Activated naive CD4-positive, alpha-beta T cell treated with anti-CD3 and anti-CD28 coated beads, Interleukin-2, amount 50 U/mL, for 16 hours (primary cell): ENCODE measurements at regions not wholly inside any gene's neighbourhood (a gene's known extent, or its start where the extent isn't known, plus 50 kb on each side); places are given as distances from the start of the nearest gene placed in this dataset.

Source experiments
- DNase-seq: peaks from one replicate; pipeline ENCODE4 v3.0.0-alpha.2; 2020

DNA sequence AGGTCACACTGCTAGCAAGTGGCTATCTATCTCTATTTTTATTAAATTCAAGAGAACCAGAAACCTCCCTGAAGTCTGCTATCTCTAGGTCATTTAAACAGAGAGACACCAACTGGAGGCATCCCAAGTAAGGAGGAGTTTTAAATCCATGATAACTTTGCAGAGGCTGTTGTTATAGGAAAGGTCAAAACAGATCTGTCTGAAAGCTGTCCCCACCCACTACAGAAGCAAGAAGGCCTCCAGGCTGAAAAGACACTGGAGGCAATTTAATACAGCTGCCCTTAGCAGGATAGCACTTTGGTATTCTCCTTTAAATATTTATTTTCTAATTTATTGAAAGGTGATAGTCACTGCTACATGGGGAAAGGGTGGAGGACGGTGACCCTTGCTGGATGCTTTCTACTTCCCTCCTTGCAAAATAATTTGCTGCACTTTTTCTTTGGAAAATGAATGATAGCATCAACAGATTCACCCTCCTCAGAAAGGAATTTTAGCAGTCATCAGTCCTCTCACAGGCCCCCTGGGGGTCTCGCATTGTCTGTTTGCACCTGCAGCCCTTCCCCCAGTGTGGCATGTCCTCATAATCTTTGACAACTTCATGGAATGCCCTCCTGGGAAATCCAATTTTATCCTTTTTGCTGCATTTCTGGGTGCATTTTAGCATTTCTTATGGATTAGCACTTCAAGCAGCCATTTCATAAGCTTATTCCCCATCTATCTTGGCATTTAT, 429.5 kb upstream of the TNP1 start:
- DNase-seq, result no peak

DNA sequence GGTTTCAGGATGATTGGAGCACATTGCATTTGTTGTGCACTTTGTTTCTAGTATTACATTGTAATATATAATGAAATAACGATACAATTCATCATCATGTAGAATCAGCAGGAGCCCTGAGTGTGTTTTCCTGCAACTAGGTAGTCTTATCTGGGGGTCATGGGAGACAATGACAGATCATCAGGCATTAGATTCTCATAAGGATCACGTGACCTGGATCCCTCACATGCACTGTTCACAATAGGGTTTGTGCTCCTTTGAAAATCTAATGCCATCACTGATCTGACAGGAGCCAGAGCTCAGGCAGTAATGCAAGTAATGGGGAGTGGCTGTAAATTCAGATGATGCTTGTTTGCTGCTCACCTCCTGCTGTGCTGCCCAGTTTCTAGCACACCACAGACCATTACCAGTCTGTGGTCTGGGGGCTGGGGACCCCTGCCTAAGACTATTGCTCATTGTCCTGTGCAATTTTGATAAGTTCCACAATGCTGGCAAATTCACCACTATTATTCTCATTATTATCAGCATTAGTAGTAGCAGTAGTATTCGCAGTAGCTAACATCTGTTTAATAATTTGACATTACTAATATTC, 428.7 kb upstream of the TNP1 start:
- DNase-seq, result no peak

DNA sequence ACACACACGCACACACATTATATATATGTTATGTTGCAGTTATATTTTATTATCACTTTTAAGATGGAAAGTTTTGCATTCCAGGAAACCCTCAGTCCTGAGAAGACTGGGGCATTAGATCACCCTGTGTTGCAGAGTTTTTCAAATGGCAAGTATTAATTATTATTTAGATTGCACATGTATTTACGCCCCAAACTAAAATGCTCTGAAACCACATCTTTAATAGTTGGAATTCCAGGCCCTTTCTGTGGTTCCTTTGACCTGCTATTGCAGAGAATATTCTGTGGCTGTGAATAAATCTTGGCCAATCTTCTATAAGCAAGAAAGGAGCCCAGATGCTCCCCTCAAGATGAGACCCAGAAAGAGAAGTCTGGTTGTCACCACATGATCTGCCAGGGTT, 427.0 kb upstream of the TNP1 start:
- no peak for DNase-seq

DNA sequence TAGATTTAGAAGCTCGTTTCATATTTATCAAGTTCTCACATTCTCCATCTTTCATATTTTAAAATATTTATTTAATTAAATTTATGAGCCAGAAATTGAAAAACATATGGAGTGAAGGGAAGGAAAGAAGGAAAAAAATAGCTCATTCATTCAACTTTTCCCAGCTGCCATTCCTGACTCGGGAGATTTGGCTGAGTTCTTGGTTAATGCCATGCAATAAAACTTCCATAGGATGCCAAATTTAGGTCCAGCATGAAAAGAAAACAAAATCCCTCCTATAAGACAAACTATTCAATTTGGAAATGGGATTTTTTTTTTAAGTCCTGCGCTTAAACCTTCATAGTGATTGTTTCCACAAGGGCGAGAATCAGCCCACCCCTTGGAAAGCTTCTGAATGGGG, 426.1 kb upstream of the TNP1 start:
- DNase-seq, result no peak

DNA sequence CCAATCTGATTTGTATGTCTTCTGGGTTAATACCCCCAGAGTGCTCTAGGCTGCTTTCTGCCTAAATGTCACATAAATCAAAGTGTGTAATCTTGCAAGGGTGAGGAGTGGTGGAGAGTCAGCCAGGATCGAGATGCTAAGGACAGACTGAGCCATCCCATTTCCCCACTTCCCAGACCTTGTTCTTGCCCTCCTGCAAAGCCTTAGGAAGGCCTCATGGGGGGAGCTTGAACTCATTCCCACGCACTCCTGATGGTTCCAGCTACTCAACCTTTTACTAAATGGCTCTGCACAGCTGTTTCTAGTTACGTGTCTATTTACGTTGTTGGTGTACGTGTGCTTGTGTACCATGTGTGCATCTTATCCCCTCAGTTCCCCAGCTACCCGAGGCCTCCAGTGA, 423.6 kb upstream of the TNP1 start:
- no peak for DNase-seq

DNA sequence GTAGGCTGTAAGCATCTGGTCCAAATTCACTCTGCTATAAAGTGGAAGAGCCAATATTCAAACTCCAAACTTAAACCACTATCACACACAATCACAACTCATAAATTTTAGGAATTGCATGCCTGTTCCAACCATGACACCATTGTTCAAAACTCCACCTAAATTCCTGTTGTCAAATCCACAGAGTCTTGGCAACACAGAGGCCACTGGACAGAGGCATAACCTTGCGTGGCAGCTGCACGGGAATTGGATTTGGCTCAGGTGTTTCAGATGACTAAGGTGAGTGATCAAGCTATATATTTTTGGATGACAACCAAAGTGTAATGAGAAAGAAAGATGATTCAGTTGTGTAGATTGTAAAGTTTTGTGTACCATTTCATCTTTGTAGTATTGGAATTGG, 422.7 kb upstream of the TNP1 start:
- no peak for DNase-seq

DNA sequence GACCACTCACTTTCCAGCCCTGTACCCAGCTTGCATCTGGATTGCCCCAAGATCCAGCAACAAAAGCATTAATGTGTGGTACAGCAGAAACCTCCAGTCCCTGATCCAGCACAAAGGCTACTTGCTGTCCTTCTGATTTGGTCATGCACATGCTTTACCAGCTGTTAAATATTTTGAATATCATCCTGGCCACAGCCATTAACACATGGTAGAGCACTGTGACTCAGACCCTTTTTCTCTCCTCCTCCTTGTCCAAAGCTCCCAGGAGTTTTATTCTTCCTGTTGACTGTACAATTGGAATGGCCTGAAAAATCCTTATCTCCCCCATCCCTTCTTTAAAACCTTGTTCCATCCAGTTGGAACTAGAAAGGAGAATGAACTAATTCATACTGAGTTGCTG, 419.7 kb upstream of the TNP1 start:
- DNase-seq, result no peak

DNA sequence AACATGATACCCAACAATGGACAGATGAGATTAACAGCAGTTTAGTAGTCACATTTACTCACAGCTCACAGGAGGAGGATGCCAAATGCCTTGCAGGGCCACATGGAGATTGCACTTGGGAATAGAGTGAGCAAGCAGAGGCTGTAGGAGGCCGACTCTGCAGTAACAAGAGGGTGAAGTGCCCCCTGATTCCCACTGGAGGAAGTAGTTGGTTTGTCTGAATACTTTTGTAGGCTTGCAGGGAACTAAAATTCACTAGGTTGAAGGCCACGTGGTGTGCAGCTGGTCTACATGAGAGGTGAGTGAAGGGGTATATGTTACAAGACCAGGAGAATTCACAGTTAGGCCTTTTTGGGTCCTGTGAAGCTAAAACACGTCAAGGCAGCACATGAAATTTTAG, 419.3 kb upstream of the TNP1 start:
- no peak for DNase-seq

DNA sequence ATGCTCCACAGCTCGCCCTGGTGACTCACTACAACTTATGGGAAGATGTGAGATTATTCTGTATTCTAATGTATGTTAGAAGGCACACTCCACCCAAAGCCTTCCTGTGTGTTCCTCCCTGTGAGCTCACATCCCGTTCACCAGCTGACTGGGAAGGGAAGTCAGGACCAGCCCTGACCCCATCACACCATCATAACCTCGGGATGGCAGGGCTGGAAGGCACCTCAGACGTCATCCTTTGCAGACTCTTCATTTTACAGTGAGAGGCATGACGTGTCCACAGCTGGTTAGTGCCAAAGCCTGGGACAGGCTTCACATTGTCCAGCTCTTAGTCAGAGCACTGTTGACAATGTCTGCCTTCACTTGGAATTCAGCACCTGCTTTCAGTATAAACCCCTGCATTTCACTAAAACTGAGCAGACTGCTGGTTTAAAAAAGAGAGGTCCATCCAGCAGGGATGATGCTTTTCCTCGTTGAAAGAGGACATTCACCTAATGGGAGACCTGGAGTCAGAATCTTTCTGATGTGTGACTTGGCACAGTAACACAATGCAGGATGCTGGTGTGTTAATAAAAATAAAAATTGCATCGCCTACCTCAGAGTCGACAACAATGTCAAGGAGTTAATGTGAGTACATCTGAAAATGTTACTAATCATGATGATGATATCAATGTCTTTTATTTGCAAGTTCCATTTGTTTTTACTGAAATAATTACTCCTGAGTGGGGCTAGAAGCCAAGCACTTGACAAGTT, 418.0 kb upstream of the TNP1 start:
- no peak for DNase-seq

DNA sequence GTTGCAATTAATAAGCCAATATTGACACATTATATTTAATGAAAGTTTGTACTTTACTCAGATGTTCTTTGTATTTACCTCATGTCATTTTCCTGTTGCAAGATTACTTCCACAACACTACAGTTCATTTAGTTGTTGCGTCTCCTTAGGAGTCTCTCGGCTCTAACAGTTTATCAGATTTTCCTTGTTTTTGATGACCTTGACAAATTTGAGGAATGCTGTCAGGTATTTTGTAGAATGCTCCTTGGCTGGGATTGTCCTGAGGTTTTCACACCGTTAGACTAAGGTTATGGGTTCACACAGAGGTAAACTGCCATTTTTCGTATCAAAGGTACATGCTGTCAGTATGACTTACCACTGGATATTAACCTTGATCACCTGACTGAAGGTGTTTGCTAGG, 416.6 kb upstream of the TNP1 start:
- DNase-seq, result no peak

DNA sequence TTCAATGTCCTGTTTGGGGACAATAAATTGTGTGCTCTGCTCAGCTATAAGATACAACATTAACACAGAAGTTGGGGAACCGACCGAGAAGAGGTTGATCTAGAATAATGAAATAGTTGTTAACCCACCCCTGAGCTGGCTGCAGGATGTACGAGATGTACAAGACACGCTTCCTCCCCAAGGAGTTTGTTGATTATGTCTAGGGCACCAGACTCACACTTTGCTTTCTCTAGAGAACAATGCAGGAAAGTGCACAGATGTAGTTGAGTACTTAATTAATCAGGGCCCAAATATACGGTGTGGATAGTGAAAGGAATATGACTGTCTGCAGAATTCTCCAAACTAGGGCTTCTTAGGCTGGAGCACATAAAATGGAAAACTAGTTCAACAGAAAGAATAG, 415.2 kb upstream of the TNP1 start:
- DNase-seq, result no peak

DNA sequence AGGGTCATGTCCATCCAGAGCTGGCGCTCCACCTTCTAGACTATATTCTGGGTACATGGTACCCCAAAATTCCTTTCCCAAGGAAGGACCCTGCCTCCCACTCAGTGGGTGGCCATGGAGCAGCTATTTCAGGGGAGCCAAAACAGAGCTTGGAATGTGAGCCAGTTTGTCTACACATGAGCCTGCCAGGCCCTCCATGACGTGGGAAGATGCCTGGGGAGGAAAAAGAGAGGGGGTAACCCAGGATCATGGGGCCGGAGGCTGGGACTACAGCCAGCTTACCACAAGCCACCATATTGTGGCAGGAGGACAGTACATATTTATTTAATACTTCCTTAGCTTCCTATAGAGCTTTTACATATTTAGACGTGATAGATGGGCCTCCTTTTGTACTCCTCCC, 414.7 kb upstream of the TNP1 start:
- no peak for DNase-seq

DNA sequence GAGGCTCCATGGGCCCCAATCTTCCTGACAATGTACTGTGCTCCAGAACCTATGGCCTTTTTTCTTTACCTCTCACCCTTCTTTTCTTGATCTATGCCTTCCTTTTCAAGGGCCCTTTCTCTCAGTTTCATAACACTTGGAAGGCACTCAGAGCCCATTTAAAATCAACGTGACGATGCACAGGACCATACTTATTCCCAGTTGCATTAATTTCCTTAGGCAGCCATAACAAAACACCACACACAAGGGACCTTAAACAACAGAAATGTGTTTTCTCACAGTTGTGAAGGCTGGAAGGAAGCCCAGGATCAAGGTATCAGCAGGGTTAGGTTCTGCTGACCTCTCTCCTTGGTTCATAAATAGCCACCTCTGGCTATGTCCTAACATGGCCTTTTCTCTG, 414.0 kb upstream of the TNP1 start:
- no peak for DNase-seq

DNA sequence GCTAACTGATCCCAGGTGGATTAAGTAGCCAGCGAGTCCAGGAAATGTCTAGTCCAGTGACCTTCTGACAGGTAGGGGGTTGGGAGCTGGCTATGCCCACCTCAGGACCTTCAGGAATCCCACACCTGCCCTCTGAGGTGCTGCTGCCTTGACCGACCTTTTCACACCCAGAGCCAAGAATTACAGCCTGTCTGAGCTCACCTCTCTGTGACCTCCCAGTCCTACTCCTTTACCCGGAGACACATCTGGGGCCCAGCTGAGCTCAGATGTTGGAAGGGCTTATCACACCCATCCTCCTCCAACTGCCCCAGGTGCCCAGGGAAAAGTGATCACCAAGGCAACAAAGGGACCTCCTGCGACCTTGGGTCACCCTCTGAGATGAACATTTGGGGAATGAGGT, 413.3 kb upstream of the TNP1 start:
- DNase-seq, result no peak

DNA sequence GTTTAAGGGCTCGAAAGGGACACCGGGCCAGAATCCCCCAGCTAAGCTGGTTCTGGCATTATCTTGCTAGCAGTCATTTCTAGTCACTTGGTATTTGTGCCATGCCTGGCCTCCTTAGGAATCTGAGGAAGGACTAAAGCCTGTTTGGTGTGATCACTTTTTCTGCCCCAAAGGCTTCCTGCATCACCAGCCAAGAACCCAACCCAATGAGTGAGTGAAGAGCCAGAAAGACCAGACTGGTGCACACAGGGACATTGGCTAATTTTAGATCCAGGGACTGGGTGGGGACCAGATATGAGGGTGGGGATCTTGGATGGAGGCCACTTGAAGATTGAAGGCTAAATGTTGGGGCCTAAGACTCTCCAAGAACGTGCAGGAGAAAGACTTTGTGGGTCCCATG, 411.9 kb upstream of the TNP1 start:
- no peak for DNase-seq

DNA sequence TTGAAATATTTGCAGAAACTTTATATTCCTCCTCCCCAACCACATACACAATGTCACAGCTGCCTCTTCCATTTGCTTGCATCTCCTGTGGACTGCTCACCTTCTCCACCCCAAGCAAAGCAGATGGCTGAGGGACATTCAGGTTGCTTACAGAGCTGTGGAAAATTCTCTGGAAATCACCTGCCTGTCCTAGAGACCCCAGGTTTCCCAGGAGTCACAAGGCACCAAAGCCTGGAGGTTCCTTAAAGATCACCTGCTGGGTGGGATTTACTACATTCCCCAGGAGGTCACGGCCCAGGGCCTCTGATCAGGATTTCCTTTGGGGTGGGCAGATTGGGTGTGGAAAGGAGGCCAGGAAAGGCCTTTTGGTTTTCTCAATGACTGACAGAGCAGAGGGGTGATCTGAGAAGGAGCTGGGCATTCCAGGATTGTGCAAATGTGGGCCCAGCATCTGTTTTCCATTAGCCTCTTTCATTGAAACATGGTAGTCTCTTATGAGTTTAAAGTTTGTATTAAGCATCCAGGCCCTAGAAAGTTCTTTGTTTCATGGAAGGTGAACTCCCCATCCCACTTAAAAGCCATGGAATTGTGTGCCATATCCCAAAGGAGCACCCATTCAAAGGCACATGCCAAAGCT, 410.7 kb upstream of the TNP1 start:
- no peak for DNase-seq

DNA sequence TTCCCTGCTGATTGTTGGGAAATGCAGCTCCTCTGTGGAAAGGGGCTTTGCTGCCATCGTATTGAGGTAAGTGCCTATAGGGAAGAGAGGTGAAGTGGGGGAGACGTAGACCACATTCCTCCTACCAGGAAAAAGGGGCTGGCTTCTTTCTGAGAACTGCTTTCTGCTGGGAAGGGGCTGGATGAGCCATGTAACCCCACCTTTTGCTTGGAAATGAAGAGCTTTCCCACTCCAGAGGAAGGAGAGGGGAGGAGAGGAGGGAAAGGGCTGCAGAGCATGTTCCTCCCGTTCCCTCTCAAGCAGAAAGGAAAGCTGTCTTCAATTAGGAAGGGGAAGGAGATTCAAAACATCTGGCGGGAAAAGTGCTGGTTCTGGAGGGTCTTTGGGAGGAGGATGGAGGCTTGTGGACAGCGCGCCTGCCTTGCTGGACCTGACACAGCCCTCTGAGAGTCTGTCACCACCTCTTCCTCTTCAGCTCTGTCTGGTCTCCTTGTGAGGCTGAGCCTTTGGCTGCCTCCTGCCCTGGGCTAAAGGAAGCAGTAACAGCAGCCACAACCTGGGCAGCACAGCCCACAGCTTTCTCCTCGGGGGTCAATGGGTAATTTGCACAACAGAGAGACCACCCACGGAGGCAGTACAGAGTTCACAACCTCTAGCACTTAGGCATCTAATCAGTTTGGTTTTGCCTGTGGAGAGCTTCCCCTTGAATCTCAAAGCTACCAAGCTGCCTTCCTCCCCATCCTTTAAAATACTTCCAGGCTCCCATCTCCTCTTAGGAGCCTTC, 410.0 kb upstream of the TNP1 start:
- no peak for DNase-seq

DNA sequence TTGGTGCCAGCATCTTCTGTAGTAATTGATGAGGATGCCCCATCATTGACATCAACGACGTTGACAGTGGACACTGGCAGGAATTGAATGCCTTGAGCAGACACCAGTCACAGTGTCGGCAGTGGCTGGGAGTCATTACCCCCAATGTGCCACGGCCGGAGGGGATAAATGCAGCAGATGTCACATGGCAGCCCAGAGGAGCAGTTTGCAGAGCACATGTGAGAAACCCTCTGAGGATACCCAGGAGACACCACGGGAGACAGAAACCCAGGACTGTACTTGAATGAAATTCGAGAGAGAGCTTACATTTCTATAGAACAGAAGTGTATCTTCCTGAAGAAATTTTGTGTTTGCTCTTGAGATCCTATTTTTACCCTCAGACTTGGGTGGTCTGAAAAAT, 409.1 kb upstream of the TNP1 start:
- DNase-seq, result no peak

DNA sequence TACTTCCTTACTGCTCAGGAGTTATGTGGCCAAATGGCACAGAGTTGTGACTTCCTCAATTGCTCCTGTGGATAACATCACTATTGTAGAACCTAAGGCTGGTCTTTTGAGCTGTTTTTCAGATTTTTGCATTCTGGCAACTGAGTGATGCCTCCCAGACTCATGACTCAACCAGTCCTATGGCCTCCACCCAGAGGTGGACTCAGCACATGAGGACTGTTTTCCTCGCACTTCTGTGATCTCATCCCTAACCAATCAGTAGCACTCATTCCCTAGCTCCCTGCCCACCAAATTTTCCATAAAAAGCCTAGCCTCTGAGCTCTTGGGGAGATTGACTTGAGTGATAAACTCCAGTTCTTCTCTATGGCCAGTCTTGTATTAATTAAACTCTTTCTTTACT, 407.9 kb upstream of the TNP1 start:
- DNase-seq, result no peak

DNA sequence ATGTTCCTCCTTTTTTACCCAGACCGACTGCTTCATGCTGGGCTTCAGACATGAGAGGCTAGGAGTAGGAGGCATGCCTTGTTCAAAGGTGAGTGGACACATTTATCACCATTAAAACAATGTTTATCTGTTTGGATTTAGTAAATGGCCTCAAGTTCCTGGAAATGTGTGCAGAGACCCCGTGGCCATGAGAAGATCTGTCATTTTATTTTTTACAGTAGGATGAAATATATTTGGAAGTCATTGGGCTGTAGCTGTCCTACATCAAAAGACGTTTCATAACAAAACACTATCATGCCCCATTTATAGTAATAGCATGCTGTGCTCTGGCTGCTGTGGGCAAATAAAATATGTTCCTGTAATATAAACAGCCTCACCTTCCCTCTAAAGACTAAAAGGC, 403.9 kb upstream of the TNP1 start:
- DNase-seq, result no peak

DNA sequence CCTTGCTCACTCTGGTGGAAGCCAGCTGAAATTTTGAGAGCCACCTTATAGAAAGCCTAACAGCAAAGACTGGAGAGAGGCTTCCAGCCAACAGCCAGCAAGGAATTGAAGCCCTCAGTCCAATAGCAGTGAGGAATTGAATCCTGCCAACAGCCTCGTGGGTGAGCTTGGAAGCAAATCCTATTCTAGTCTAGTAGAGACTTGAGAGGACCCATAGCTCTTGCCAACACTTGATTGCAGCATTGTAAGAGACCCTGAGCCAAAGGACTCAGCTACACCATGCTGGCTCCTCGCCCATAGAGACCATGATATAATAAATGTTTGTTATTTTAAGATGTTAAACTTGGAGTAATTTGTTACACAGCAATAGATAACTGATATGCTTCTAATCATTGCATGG, 403.0 kb upstream of the TNP1 start:
- DNase-seq, result no peak

DNA sequence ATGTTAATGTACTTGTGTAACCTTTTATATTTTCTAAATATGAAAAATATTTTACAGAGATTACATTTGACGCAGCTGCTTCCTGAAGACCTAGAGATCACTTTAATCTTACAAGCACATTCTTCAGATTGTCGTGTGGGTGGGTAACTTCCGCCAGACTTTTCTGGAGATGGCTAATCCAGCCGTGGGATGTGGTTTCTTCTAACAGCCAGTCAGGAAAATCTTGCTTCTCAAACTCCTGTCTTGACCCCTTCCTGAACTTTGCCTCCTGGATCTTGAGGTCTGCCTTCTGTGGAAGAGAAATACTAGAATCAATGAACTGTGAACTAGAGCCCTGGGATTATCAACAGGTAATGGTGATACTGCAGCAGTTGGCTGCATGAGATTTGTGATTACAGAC, 401.6 kb upstream of the TNP1 start:
- DNase-seq, result no peak

DNA sequence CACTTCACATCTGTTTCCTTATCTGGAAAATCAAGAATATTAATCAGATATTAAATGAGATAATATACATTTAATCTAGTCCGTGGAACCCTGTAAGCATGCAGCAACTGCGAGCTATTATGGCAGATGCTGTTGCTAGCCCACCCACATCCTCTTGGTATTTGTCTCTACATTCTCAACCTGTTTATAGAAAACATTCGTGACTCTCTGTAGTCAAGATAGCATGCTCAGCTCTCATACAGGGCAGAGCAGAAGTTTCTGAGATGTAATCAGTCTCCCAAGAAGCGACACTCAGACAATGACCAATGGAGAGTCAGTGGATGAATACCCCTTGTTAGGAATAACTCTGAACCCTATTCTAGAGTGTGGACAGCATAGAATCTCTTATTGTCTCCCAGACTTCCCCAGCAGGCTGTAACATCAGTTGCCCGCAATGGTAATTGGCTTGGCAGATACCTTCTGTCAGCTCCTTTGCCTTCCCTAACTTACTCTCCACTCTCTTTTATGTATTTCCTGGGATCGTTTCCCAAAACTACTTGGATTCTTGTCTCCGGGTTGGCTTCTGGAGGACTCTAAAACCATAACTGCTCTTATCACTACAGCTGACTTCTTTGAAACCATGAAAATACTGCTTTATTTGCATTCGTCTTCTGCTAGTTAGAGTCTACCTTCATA, 400.7 kb upstream of the TNP1 start:
- no peak for DNase-seq
